Activated CD4-positive, alpha-beta T cell treated with anti-CD3 and anti-CD28 coated beads, Interleukin-2, amount 10 ng/mL, durations not matched to agents 7 days and 5 days (primary cell): ENCODE measurements at regions not wholly inside any gene's neighbourhood (a gene's known extent, or its start where the extent isn't known, plus 50 kb on each side); places are given as distances from the start of the nearest gene placed in this dataset.
"Not testable (repeated sequence)": the region's sequence is repeated elsewhere in the genome, so short reads cannot be mapped to it uniquely, and the experiment has no call there.

Experiments used
- CTCF ChIA-PET: fragments of 350-600 bp; sonication (Branson Sonifier 250); formaldehyde crosslinking; loops from one replicate; lab custom pipeline; 2021; ENCODE audit warnings: antibody characterized with exemption; lab: Charles Lee
- POLR2A ChIA-PET: fragments of 350-600 bp; sonication (Branson Sonifier 250); formaldehyde crosslinking; loops from one replicate; lab custom pipeline; 2021; ENCODE audit warnings: antibody characterized with exemption; lab: Charles Lee
- DNase-seq: peaks from one replicate; pipeline ENCODE4 v3.0.0-alpha.2; 2020
- H3K27ac Mint-ChIP-seq: one replicate; pipeline ENCODE4 v1.8.0; 2021; ENCODE audit warnings: mild to moderate bottlenecking, moderate library complexity, mixed read lengths
- H3K27me3 Mint-ChIP-seq: one replicate; pipeline ENCODE4 v1.8.0; 2021; ENCODE audit warnings: mixed read lengths
- H3K36me3 Mint-ChIP-seq: one replicate; pipeline ENCODE4 v1.8.0; 2021; ENCODE audit warnings: low read depth, mixed read lengths
- H3K4me1 Mint-ChIP-seq: one replicate; pipeline ENCODE4 v1.8.0; 2021; ENCODE audit warnings: mixed read lengths
- H3K4me3 Mint-ChIP-seq: one replicate; pipeline ENCODE4 v1.8.0; 2021; ENCODE audit warnings: mild to moderate bottlenecking, moderate library complexity, mixed read lengths
- H3K9me3 Mint-ChIP-seq: one replicate; pipeline ENCODE4 v1.8.0; 2021; ENCODE audit warnings: mixed read lengths

DNA sequence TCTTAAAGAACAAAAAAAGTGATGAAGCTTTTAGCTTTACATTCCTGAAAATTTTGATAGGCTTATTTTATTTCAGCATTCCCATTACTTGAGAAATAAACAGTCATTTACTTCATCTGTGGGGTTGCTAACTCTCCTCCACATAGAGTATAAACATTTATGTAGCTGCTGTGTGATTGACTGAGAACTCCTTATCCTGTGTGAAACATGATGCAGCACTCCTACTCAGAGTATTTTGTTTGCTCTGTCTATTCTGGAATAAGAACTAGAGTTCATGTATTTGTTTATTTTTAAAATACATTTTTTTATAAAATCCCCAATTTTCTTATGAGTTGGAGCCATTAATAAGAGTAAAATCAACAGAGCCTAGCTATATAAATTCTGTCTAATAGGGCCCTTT, 318.7 kb upstream of the SPAG17 start:
- CTCF ChIA-PET: interaction anchor here (1.4 kb wide), 1 partner anchor 19 kb away, joined by 3 read pairs; no protein-coding TSS in a partner anchor
- POLR2A ChIA-PET: no interaction called here
- no peaks in the 10 kb centered on the region for H3K4me1 Mint-ChIP-seq
- no peak for DNase-seq
- H3K27me3 Mint-ChIP-seq: no peaks in the 10 kb centered on the region
- H3K36me3 Mint-ChIP-seq: no peaks in the 10 kb centered on the region
- H3K4me3 Mint-ChIP-seq: no peak overlapping the region
- H3K9me3 Mint-ChIP-seq: peaks cover 4% of the 10 kb centered on the region
- no peak overlapping the region for H3K27ac Mint-ChIP-seq

- DNase-seq: no peak
- no peak overlapping the region for H3K27ac Mint-ChIP-seq
- ChIA-PET CTCF (no interaction called here), POLR2A (no interaction called here)
- H3K4me1 Mint-ChIP-seq: no peaks in the 10 kb centered on the region
- H3K36me3 Mint-ChIP-seq: no peaks in the 10 kb centered on the region
- no peaks in the 10 kb centered on the region for H3K27me3 Mint-ChIP-seq
- H3K9me3 Mint-ChIP-seq: no peaks in the 10 kb centered on the region
- H3K4me3 Mint-ChIP-seq: no peak overlapping the region
These were observed 310.0 kb upstream of the SPAG17 start for GRCh38 chr1:118494998-118495397.

DNA sequence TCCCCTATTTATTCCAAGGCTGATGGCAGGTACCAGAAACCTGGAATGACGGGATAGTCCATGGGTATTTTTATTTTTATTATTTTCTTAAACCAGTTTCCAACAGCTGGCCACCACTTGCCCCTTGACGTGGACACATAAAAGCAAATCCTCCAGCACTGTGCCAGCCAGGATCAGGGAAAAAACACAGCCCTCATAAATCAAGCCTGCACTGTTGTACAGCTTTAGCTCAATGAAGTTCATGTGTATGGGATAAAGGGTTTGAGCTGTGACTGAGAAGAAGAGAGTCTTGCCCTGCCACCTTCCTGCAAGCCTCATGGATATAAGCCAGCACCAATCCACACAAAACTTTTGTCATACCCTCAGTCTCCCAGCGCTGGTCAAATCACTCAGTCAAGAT, 303.8 kb upstream of the SPAG17 start:
- no peak overlapping the region for H3K27ac Mint-ChIP-seq
- H3K4me3 Mint-ChIP-seq: no peak overlapping the region
- ChIA-PET CTCF (no interaction called here), POLR2A (no interaction called here)
- no peaks in the 10 kb centered on the region for H3K36me3 Mint-ChIP-seq
- no peaks in the 10 kb centered on the region for H3K27me3 Mint-ChIP-seq
- no peaks in the 10 kb centered on the region for H3K4me1 Mint-ChIP-seq
- H3K9me3 Mint-ChIP-seq: peaks cover 2% of the 10 kb centered on the region
- DNase-seq: no peak

DNA sequence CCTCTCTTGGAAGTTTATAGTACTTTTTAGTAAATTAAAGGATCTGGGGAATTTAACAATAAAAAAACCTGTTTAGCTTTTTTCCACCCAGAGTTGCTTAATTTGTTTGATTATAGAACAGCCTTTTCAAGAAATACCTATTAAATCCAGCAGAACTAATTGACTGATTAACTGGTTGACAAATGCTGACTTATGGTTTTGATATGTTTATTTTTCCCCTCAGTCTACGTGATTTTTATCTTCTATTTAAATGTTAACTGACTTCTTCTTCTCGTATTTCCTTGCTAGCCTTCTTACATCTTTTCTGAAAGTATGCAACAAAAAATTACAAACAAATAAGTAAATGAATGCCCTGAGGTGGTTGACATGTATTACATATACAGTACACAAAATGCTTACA, 302.9 kb upstream of the SPAG17 start:
- Mint-ChIP-seq H3K27ac (no peak overlapping the region), H3K4me3 (no peak overlapping the region), H3K9me3 (peaks cover 2% of the 10 kb centered on the region), H3K4me1 (no peaks in the 10 kb centered on the region), H3K27me3 (no peaks in the 10 kb centered on the region), H3K36me3 (no peaks in the 10 kb centered on the region)
- DNase-seq: no peak
- POLR2A ChIA-PET: no interaction called here
- CTCF ChIA-PET: no interaction called here

DNA sequence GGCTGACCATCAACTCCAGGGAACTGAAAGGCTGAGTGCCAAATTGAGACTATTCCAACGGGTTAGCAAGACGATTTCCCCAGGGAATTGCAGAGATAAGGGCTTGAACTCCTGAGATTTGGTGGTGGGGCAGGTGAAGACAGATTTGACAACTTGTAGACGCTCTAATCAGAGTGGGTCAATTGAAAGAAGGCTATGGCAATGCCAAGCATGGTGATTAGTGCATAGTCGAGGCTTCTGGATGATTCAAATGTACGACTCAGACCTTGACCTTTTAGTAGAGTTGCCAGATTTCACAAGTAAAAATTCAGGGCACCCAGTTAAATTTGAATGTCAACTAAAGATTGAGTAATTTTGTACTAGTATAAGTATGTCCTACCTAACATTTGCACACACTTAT, 302.1 kb upstream of the SPAG17 start:
- H3K36me3 Mint-ChIP-seq: no peaks in the 10 kb centered on the region
- H3K4me1 Mint-ChIP-seq: no peaks in the 10 kb centered on the region
- no peaks in the 10 kb centered on the region for H3K27me3 Mint-ChIP-seq
- no peak overlapping the region for H3K27ac Mint-ChIP-seq
- no peak overlapping the region for H3K4me3 Mint-ChIP-seq
- peaks cover 5% of the 10 kb centered on the region for H3K9me3 Mint-ChIP-seq
- no peak for DNase-seq
- ChIA-PET POLR2A (no interaction called here), CTCF (no interaction called here)

- POLR2A ChIA-PET: no interaction called here
- peaks cover 8% of the 10 kb centered on the region for H3K9me3 Mint-ChIP-seq
- DNase-seq: no peak
- no peak overlapping the region for H3K27ac Mint-ChIP-seq
- no peak overlapping the region for H3K4me3 Mint-ChIP-seq
- no peaks in the 10 kb centered on the region for H3K36me3 Mint-ChIP-seq
- CTCF ChIA-PET: no interaction called here
- no peaks in the 10 kb centered on the region for H3K27me3 Mint-ChIP-seq
- no peaks in the 10 kb centered on the region for H3K4me1 Mint-ChIP-seq
These were observed 301.2 kb upstream of the SPAG17 start for GRCh38 chr1:118486199-118486598.

- no peaks in the 10 kb centered on the region for H3K36me3 Mint-ChIP-seq
- no peak for DNase-seq
- H3K4me3 Mint-ChIP-seq: no peak overlapping the region
- POLR2A ChIA-PET: no interaction called here
- H3K4me1 Mint-ChIP-seq: no peaks in the 10 kb centered on the region
- no peak overlapping the region for H3K27ac Mint-ChIP-seq
- CTCF ChIA-PET: no interaction called here
- H3K27me3 Mint-ChIP-seq: no peaks in the 10 kb centered on the region
- peaks cover 8% of the 10 kb centered on the region for H3K9me3 Mint-ChIP-seq
These were observed 300.7 kb upstream of the SPAG17 start for GRCh38 chr1:118485757-118486156.

GRCh38 chr1:118484893-118485292, 299.9 kb upstream of the SPAG17 start:
- H3K27ac Mint-ChIP-seq: no peak overlapping the region
- ChIA-PET CTCF (no interaction called here), POLR2A (no interaction called here)
- no peak for DNase-seq
- peaks cover 8% of the 10 kb centered on the region for H3K9me3 Mint-ChIP-seq
- no peaks in the 10 kb centered on the region for H3K4me1 Mint-ChIP-seq
- H3K27me3 Mint-ChIP-seq: no peaks in the 10 kb centered on the region
- H3K36me3 Mint-ChIP-seq: no peaks in the 10 kb centered on the region
- no peak overlapping the region for H3K4me3 Mint-ChIP-seq

- DNase-seq: no peak
- H3K4me3 Mint-ChIP-seq: no peak overlapping the region
- H3K36me3 Mint-ChIP-seq: no peaks in the 10 kb centered on the region
- POLR2A ChIA-PET: interaction anchor here (0.6 kb wide), 1 partner anchor 1032 kb away, joined by 3 read pairs; no protein-coding TSS in a partner anchor
- CTCF ChIA-PET: no interaction called here
- H3K27me3 Mint-ChIP-seq: no peaks in the 10 kb centered on the region
- peaks cover 8% of the 10 kb centered on the region for H3K9me3 Mint-ChIP-seq
- no peaks in the 10 kb centered on the region for H3K4me1 Mint-ChIP-seq
- no peak overlapping the region for H3K27ac Mint-ChIP-seq
These were observed 298.4 kb upstream of the SPAG17 start for GRCh38 chr1:118483245-118484006.

DNA sequence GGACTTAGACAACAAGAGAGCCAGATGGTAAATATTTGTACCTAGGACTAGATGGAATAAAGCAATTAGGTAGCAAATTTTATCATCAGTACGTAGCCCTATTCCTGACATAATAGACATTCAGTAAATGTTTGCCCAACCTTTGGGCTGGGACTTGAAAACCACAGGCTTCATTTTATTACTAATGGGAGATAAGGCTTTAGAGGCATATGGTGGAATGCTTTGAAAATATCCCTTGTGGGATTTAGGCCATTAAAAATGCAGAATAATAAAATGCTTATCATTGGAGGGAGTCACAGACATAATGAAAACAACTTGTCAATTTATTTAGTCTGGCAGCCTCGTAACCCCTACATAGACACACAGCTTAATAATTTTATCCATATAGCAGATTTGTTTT, 296.1 kb upstream of the SPAG17 start:
- POLR2A ChIA-PET: no interaction called here

GRCh38 chr1:118479351-118479750, 294.3 kb upstream of the SPAG17 start:
- Mint-ChIP-seq H3K4me3 (no peak overlapping the region), H3K36me3 (no peaks in the 10 kb centered on the region), H3K27me3 (no peaks in the 10 kb centered on the region), H3K27ac (no peak overlapping the region), H3K9me3 (peaks cover 10% of the 10 kb centered on the region), H3K4me1 (no peaks in the 10 kb centered on the region)
- ChIA-PET CTCF (no interaction called here), POLR2A (no interaction called here)
- DNase-seq: no peak

More for the DNA sequence above, 296.1 kb upstream of the SPAG17 start:
- DNase-seq: no peak
- Mint-ChIP-seq H3K9me3 (peaks cover 7% of the 10 kb centered on the region), H3K27me3 (no peaks in the 10 kb centered on the region), H3K4me1 (no peaks in the 10 kb centered on the region), H3K27ac (no peak overlapping the region), H3K36me3 (no peaks in the 10 kb centered on the region), H3K4me3 (no peak overlapping the region)
- CTCF ChIA-PET: no interaction called here

DNA sequence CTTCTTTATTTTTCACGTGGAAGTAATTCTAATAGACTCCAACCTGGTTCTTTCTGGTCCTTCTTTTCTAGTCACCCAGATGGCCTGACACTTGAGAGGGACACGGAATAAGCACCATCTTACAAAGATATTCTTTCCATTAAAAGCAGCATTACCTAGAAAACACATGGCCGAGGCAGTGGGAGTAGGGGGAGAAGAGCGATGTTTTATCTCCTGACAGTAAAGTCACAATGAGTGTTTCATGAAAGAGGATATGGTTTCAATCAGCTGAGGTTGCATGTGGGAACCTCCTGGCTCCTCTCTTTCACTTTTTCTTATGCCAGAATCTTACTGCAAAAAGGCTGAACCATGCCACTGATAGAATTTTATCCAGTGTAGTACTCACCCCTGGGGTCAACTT, 288.8 kb upstream of the SPAG17 start:
- no peak for DNase-seq
- Mint-ChIP-seq H3K27me3 (no peaks in the 10 kb centered on the region), H3K4me1 (no peaks in the 10 kb centered on the region), H3K9me3 (peaks cover 5% of the 10 kb centered on the region), H3K27ac (no peak overlapping the region), H3K4me3 (no peak overlapping the region), H3K36me3 (no peaks in the 10 kb centered on the region)
- ChIA-PET POLR2A (no interaction called here), CTCF (no interaction called here)

- H3K9me3 Mint-ChIP-seq, H3K4me1 Mint-ChIP-seq, H3K27ac Mint-ChIP-seq, CTCF ChIA-PET, H3K36me3 Mint-ChIP-seq, POLR2A ChIA-PET, H3K4me3 Mint-ChIP-seq, H3K27me3 Mint-ChIP-seq, DNase-seq: not testable (repeated sequence)
These were observed 279.4 kb upstream of the SPAG17 start for GRCh38 chr1:118464460-118464859.

DNA sequence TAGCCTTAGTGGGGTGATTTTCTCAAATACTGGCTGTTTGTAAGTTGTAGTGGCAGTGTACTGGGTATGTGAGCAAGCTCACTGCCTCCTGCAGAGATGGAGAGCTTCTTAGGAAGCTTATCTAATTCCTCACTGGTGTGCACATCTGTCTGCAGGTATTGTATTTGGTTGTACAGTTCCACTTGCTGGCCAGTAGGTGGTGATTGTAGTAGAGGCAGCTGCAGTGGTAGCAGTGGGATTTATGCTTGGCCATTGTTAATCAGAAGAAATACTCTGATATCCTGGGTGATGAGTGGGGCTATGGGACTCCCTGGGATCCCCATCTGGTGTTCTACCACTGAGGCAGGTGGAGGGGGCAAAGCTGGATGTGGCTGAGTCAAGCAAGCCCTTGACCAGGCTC, 276.1 kb upstream of the SPAG17 start:
- Mint-ChIP-seq H3K27me3 (no peaks in the 10 kb centered on the region), H3K36me3 (no peaks in the 10 kb centered on the region), H3K4me1 (no peaks in the 10 kb centered on the region), H3K27ac (no peak overlapping the region), H3K4me3 (no peak overlapping the region), H3K9me3 (peaks cover 8% of the 10 kb centered on the region)
- ChIA-PET CTCF (no interaction called here), POLR2A (no interaction called here)
- DNase-seq: no peak
